Ishikawa (cell line): ENCODE measurements at regions not wholly inside any gene's neighbourhood (a gene's known extent, or its start where the extent isn't known, plus 50 kb on each side); places are given as distances from the start of the nearest gene placed in this dataset.

Experiments
- CEBPB ChIP-seq: IDR thresholded peaks from 2 replicates; pipeline ENCODE4 v1.6.1; 2012
- CREB1 ChIP-seq: IDR thresholded peaks from 2 replicates; pipeline ENCODE4 v1.6.1; 2012; ENCODE audit warnings: low read depth
- EGR1 ChIP-seq: IDR thresholded peaks from 2 replicates; pipeline ENCODE4 v1.6.1; 2012
- EP300 ChIP-seq: IDR thresholded peaks from 2 replicates; pipeline ENCODE4 v1.6.1; 2012; ENCODE audit warnings: borderline replicate concordance
- FOXM1 ChIP-seq: IDR thresholded peaks from 2 replicates; pipeline ENCODE4 v1.6.1; 2012; ENCODE audit warnings: low read depth, borderline replicate concordance
- MAX ChIP-seq: IDR thresholded peaks from 2 replicates; pipeline ENCODE4 v1.6.1; 2012
- NFIC ChIP-seq: IDR thresholded peaks from 2 replicates; pipeline ENCODE4 v1.6.1; 2012
- RAD21 ChIP-seq: IDR thresholded peaks from 2 replicates; pipeline ENCODE4 v1.6.1; 2012; ENCODE audit warnings: low read depth
- REST ChIP-seq: IDR thresholded peaks from 2 replicates; pipeline ENCODE4 v1.6.1; 2012; ENCODE audit warnings: low read depth, mild to moderate bottlenecking
- TAF1 ChIP-seq: IDR thresholded peaks from 2 replicates; pipeline ENCODE4 v1.6.1; 2012; ENCODE audit warnings: low read depth, mild to moderate bottlenecking
- TCF12 ChIP-seq: IDR thresholded peaks from 2 replicates; pipeline ENCODE4 v1.6.1; 2012; ENCODE audit warnings: low read depth
- TEAD4 ChIP-seq: IDR thresholded peaks from 2 replicates; pipeline ENCODE4 v1.6.1; 2012
- USF1 ChIP-seq: IDR thresholded peaks from 2 replicates; pipeline ENCODE4 v1.6.1; 2012
- YY1 ChIP-seq: IDR thresholded peaks from 2 replicates; pipeline ENCODE4 v1.6.1; 2012; ENCODE audit warnings: low read depth
- ZBTB7A ChIP-seq: IDR thresholded peaks from 2 replicates; pipeline ENCODE4 v1.6.1; 2012; ENCODE audit warnings: low read depth

- TF ChIP-seq YY1 (no peak), NFIC (no peak), TEAD4 (no peak), MAX (no peak), CEBPB (no peak), ZBTB7A (no peak), USF1 (no peak), TAF1 (no peak), REST (no peak), FOXM1 (no peak), TCF12 (no peak), RAD21 (no peak), EP300 (no peak), EGR1 (no peak), CREB1 (no peak)
Observed at GRCh38 chr7:42831006-42831717, 80.7 kb downstream of the C7orf25 start.

GRCh38 chr7:42812779-42813178 lies 99.1 kb downstream of the C7orf25 start:
- TF ChIP-seq EP300 (no peak), CREB1 (no peak), CEBPB (no peak), EGR1 (no peak), NFIC (no peak), MAX (no peak), YY1 (no peak), TCF12 (no peak), RAD21 (no peak), TEAD4 (no peak), FOXM1 (no peak), USF1 (no peak), ZBTB7A (no peak), TAF1 (no peak), REST (no peak)

- TF ChIP-seq REST: no peak
Observed at GRCh38 chr7:42805601-42806000, 106.3 kb downstream of the C7orf25 start.

- TF ChIP-seq CREB1 (no peak), EGR1 (no peak), ZBTB7A (no peak), YY1 (no peak), TEAD4 (no peak), EP300 (no peak), NFIC (no peak), CEBPB (no peak), RAD21 (no peak), MAX (no peak), USF1 (no peak), TCF12 (no peak), FOXM1 (no peak), TAF1 (no peak), REST (no peak)
Observed at GRCh38 chr7:42794673-42795072, 117.2 kb downstream of the C7orf25 start.
